ENCODE measurements at regions not wholly inside any gene's neighbourhood (a gene's known extent, or its start where the extent isn't known, plus 50 kb on each side); places are given as distances from the start of the nearest gene placed in this dataset.

DNA sequence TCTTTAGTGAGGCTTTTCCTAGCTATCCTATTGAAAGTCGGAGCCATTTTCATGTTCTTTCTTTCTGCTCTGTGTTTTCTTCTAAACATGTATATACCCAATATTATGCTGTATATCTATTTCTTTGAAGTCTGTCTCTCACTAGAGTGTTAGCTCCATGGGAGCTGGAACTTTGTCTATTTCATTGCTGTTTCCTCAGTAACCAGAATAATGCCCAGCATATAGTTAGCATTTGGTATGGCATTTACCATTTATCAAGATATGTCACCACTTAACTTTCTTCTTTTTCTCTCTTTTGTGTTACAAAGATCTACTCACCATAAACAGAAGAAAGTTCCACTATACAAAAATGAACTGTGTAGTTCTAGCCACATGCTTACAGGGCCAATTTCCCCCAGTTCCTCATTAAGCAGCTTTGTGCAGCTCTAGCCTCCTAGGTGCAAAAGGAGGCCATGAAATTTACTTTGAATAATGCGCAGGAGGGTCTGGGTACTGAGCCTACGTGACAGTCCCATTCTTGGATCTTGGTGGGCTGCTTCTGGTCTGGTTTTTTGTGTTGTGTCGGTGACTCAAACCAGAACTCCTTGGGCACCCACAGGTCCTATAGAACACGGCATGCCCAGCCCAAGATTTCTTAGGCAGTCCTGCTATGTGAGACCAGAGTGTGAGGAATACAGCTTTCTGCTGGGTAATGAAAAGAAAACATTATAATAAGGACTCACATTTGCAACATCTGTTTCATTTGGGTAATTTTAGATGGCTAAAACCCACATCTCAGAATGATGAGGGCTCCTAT is 302.3 kb upstream of the IGFBP7 start:
- no peak overlapping the region for H3K9ac ChIP-seq (ENCODE audit: low read depth, low read length)

DNA sequence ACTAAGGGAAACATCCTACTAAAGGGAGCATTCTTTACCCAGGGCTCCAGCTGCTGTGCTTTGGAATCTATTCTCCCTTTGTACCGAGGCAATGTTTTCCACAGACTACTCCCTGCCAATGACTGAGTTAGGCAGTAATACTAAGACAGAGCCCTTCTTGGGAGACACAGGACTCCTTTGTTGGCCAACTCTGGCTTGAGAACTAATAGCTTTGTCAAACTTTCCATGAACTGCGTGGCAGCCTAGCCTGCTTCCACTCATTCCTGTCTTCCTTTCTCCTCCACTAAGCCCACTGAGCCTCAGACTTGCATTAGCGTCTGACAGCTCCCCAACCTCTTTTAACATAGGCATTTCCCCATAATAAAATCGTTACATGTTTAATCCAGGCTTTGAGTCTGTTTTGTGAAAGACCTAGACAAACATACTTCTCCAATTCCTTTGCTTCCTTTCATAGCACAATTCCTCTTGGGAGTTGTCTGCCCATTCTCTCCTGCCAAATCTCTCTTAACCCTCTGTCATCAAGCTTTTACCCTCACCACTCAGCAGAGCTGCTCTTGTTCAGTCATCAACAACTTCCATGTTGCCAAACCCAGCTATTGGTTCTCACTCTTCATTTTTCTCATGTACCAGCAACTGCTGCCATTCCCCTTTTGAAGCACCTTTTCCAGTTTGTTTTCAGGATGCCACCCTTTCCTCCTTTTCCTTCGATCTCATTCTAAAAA is 300.3 kb upstream of the IGFBP7 start:
- 87% methylated on average over 5 of the region's 5 CpGs for WGBS
- no peaks in the 10 kb centered on the region for H3K27me3 ChIP-seq (ENCODE audit: insufficient read depth, low read length)

More for the DNA sequence above, 302.3 kb upstream of the IGFBP7 start:
- no peak overlapping the region for H3K27ac ChIP-seq (ENCODE audit: low read depth, low read length)
- WGBS = 95% methylated on average over 5 of the region's 5 CpGs
- H3K27me3 ChIP-seq (ENCODE audit: insufficient read depth, low read length) = no peaks in the 10 kb centered on the region
- no peaks in the 10 kb centered on the region for H3K9me3 ChIP-seq (ENCODE audit: insufficient read depth, low read depth, low read length)
- H3K4me1 ChIP-seq (ENCODE audit: insufficient read depth, low read length) = no peaks in the 10 kb centered on the region
- H3K4me3 ChIP-seq (ENCODE audit: low read length) = no peak overlapping the region
- no peaks in the 10 kb centered on the region for H3K36me3 ChIP-seq (ENCODE audit: insufficient read depth, low read length)

DNA sequence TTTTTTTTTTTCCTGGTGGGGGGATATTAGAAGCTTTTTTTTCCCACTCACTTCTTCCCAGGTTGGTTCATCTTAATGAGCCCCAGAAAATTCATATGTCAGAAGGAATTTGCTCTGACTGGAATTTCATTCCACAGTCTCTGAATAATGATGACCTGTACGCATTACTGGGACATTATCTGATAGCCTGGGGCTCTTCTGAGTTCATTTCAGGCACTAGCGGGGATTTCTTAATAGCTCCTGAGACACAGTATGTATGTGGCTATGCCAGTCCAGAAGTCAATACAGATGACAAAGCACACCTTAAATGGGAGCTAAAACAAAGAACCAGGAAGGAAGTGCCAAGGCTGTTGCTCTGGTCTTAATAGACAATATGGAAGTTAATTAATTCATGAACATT is 295.2 kb upstream of the IGFBP7 start:
- Histone ChIP-seq H3K9me3 (ENCODE audit: insufficient read depth, low read depth, low read length) (no peaks in the 10 kb centered on the region), H3K4me3 (ENCODE audit: low read length) (no peak overlapping the region), H3K4me1 (ENCODE audit: insufficient read depth, low read length) (peaks cover 8% of the 10 kb centered on the region), H3K27me3 (ENCODE audit: insufficient read depth, low read length) (no peaks in the 10 kb centered on the region), H3K27ac (ENCODE audit: low read depth, low read length) (no peak overlapping the region), H3K36me3 (ENCODE audit: insufficient read depth, low read length) (no peaks in the 10 kb centered on the region), H3K9ac (ENCODE audit: low read depth, low read length) (no peak overlapping the region)
- WGBS = 83% methylated on average over 2 of the region's 2 CpGs

More for the DNA sequence above, 300.3 kb upstream of the IGFBP7 start:
- no peaks in the 10 kb centered on the region for H3K36me3 ChIP-seq (ENCODE audit: insufficient read depth, low read length)
- H3K27ac ChIP-seq (ENCODE audit: low read depth, low read length) = no peak overlapping the region
- H3K9ac ChIP-seq (ENCODE audit: low read depth, low read length) = no peak overlapping the region
- H3K4me3 ChIP-seq (ENCODE audit: low read length) = no peak overlapping the region
- H3K9me3 ChIP-seq (ENCODE audit: insufficient read depth, low read depth, low read length) = no peaks in the 10 kb centered on the region
- no peaks in the 10 kb centered on the region for H3K4me1 ChIP-seq (ENCODE audit: insufficient read depth, low read length)

DNA sequence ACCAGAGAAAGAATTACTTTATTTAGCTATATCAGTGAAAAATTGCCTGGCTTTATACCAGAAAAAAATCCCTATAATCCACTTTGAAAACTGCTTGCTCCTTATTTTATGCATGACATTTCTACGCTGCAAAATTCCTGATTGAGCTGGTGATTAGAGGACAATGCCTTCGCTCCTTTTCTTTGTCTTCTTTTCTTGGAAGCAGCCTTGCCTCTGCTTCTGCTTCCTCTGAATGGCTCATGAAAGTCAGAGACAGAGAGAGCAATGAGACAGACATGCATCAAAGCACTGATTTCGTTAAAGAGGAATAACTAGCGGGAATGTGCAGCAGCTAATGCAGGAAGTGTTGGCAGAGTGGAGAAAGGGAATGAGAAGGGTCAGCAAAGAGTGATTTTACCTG is 294.3 kb upstream of the IGFBP7 start:
- Histone ChIP-seq H3K4me1 (ENCODE audit: insufficient read depth, low read length) (peaks cover 8% of the 10 kb centered on the region), H3K36me3 (ENCODE audit: insufficient read depth, low read length) (no peaks in the 10 kb centered on the region), H3K9me3 (ENCODE audit: insufficient read depth, low read depth, low read length) (no peaks in the 10 kb centered on the region), H3K9ac (ENCODE audit: low read depth, low read length) (no peak overlapping the region), H3K27ac (ENCODE audit: low read depth, low read length) (no peak overlapping the region), H3K27me3 (ENCODE audit: insufficient read depth, low read length) (no peaks in the 10 kb centered on the region), H3K4me3 (ENCODE audit: low read length) (no peak overlapping the region)
- 76% methylated on average over 4 of the region's 4 CpGs for WGBS

DNA sequence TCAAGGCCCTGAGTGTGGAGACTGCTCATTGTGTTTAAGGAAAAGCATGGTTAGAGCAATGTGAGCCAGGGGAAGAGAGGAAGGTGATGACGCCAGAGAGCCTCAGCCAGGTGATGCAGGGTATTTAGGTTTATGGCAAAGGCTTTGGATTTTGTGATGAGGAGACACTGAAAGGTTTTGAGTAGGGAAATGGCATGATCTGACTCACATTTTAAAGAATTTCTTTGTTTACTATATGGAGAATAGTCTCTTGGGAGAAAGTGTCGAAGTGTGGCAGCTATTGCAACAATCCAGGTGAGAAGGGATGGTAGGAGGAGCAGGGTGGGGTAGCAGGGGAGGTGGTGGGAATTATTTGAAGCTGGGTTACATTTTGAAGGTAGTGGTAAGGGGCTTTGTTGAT is 293.4 kb upstream of the IGFBP7 start:
- WGBS = 93% methylated on average over 2 of the region's 2 CpGs
- Histone ChIP-seq H3K36me3 (ENCODE audit: insufficient read depth, low read length) (no peaks in the 10 kb centered on the region), H3K9ac (ENCODE audit: low read depth, low read length) (no peak overlapping the region), H3K9me3 (ENCODE audit: insufficient read depth, low read depth, low read length) (no peaks in the 10 kb centered on the region), H3K4me3 (ENCODE audit: low read length) (no peak overlapping the region), H3K27me3 (ENCODE audit: insufficient read depth, low read length) (no peaks in the 10 kb centered on the region), H3K4me1 (ENCODE audit: insufficient read depth, low read length) (peaks cover 8% of the 10 kb centered on the region), H3K27ac (ENCODE audit: low read depth, low read length) (no peak overlapping the region)

DNA sequence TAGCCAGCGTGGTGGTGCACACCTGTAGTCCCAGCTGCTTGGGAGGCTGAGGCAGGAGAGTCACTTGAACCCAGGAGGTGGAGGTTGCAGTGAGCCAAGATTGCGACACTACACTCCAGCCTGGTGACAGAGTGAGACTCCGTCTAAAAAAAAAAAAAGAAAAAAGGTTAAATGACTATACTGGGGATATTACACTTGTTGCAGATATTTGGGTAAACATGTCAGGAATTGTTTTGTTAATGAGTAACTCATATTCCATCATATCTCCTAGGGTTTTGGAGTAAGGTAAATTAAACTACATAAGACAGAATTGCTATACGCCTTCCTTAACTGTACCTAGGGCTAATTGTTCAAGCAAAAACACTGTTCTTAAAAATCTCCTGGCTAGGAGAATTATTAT is 291.4 kb upstream of the IGFBP7 start:
- H3K9ac ChIP-seq (ENCODE audit: low read depth, low read length) = no peak overlapping the region
- H3K9me3 ChIP-seq (ENCODE audit: insufficient read depth, low read depth, low read length) = no peaks in the 10 kb centered on the region
- H3K27me3 ChIP-seq (ENCODE audit: insufficient read depth, low read length) = no peaks in the 10 kb centered on the region
- WGBS = 84% methylated on average over 3 of the region's 4 CpGs
- no peaks in the 10 kb centered on the region for H3K36me3 ChIP-seq (ENCODE audit: insufficient read depth, low read length)
- H3K27ac ChIP-seq (ENCODE audit: low read depth, low read length) = no peak overlapping the region
- peaks cover 8% of the 10 kb centered on the region for H3K4me1 ChIP-seq (ENCODE audit: insufficient read depth, low read length)
- no peak overlapping the region for H3K4me3 ChIP-seq (ENCODE audit: low read length)

DNA sequence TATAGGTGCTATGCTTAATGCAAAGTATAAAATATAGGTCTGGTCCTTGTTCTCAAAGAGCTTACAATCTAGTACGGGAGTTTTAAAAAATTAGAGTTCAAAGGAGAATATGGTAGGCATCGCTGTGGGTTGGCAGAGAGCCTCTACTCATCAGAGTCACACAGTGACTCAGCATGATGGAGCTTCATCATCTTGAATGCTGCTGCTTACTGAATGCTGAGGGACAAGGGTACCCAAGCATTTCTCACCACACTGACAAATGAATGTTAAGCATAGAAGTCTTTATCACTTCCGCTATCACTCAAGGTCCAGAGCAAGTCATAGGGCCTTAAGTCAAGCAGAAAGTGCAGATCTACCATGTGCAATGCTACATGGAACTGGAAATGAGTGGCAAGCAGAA is 268.6 kb upstream of the IGFBP7 start:
- 92% methylated on average over 3 of the region's 3 CpGs for WGBS
- peaks cover 17% of the 10 kb centered on the region for H3K9me3 ChIP-seq (ENCODE audit: insufficient read depth, low read depth, low read length)
- H3K36me3 ChIP-seq (ENCODE audit: insufficient read depth, low read length) = no peaks in the 10 kb centered on the region
- 0 out of 2 replicates have a peak, but pooled peaks cover 6% of the 10 kb centered on the region for H3K4me1 ChIP-seq (ENCODE audit: insufficient read depth, low read length)
- H3K27ac ChIP-seq (ENCODE audit: low read depth, low read length) = no peak overlapping the region
- no peak overlapping the region for H3K9ac ChIP-seq (ENCODE audit: low read depth, low read length)
- no peak overlapping the region for H3K4me3 ChIP-seq (ENCODE audit: low read length)
- no peaks in the 10 kb centered on the region for H3K27me3 ChIP-seq (ENCODE audit: insufficient read depth, low read length)

DNA sequence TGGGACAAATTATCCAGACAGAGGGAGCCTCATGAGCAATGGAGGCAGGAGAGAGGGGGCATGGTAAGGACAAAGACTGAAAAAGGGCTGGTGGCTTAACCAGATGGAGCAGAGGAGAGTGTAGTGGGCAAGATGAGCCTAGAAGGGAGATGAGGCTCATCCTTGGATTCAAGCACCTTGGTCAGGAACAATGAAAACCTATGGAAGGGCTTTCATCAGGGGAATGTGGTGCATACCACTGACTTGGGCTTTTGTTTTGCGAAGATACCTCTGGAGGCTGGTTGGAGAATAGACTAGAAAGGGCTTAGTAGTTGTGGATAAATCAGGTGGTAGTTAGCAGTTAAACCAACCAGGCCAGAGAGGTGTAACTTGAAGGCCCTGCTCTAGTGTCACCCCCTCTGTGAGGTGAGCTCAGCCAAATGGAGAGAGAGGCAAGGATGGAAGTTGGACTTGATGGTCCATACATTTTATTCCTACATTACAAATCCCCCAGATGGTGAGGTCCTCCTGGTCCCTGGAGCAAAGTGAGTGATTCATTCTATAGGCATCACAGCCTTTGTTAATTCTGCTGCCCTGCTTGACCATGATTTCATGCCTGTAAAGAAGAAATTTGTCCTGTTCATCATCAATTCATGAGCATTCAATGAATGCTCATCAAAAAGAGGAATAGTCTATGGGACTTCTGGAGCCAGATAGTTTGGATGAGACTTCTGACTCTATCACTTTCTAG is 264.8 kb upstream of the IGFBP7 start:
- H3K4me1 ChIP-seq (ENCODE audit: insufficient read depth, low read length) = 0 out of 2 replicates have a peak, but pooled peaks cover 6% of the 10 kb centered on the region
- WGBS = 91% methylated on average over 1 of the region's 1 CpG

DNA sequence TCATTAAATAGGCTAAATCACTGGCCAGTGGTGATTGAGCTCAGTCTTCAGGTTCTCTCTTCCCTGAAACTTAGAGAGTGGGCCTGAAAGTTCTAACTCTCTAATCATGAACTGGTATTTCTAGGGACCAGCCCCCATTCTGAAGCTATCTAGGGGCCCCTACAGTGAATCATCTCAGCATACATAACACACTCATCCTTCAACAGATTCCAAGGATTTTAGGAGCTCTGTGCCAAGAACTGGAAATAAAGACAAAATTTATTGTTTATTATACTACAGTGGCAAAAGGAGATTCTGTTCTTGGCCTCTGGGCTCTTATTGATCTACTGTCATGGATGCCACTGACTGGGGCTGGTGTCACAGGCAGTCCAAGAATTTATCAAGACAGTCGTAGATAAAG is 263.8 kb upstream of the IGFBP7 start:
- 91% methylated on average over 1 of the region's 1 CpG for WGBS
- Histone ChIP-seq H3K36me3 (ENCODE audit: insufficient read depth, low read length) (no peaks in the 10 kb centered on the region), H3K9me3 (ENCODE audit: insufficient read depth, low read depth, low read length) (peaks cover 6% of the 10 kb centered on the region; the same call in 1 of the 2 replicates), H3K4me1 (ENCODE audit: insufficient read depth, low read length) (0 out of 2 replicates have a peak, but pooled peaks cover 6% of the 10 kb centered on the region), H3K9ac (ENCODE audit: low read depth, low read length) (no peak overlapping the region), H3K4me3 (ENCODE audit: low read length) (no peak overlapping the region), H3K27me3 (ENCODE audit: insufficient read depth, low read length) (no peaks in the 10 kb centered on the region), H3K27ac (ENCODE audit: low read depth, low read length) (no peak overlapping the region)

More for the DNA sequence above, 264.8 kb upstream of the IGFBP7 start:
- Histone ChIP-seq H3K9me3 (ENCODE audit: insufficient read depth, low read depth, low read length) (peaks cover 6% of the 10 kb centered on the region; the same call in 1 of the 2 replicates), H3K9ac (ENCODE audit: low read depth, low read length) (no peak overlapping the region), H3K36me3 (ENCODE audit: insufficient read depth, low read length) (no peaks in the 10 kb centered on the region), H3K27ac (ENCODE audit: low read depth, low read length) (no peak overlapping the region), H3K27me3 (ENCODE audit: insufficient read depth, low read length) (no peaks in the 10 kb centered on the region), H3K4me3 (ENCODE audit: low read length) (no peak overlapping the region)

DNA sequence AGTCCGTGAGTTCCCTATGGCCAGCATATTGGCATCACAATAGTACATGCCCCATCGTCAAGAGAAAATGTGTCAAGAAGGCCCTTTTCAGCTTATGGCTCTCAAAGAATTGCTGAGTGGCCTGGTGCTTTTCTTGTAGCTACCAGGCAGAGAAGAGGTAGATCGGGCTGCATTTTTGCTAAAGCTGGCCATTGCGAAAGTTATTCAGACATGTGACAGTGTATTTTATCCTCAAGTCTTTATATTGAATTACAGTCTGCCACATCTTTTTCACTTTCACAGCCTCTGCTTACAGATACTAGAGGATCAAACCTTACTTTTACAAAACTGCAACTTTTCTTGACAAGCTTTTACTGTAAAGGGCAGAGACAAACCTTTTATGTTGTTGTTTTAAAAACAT is 261.5 kb upstream of the IGFBP7 start:
- Histone ChIP-seq H3K36me3 (ENCODE audit: insufficient read depth, low read length) (no peaks in the 10 kb centered on the region), H3K4me3 (ENCODE audit: low read length) (no peak overlapping the region), H3K27ac (ENCODE audit: low read depth, low read length) (no peak overlapping the region), H3K27me3 (ENCODE audit: insufficient read depth, low read length) (no peaks in the 10 kb centered on the region), H3K9ac (ENCODE audit: low read depth, low read length) (no peak overlapping the region), H3K4me1 (ENCODE audit: insufficient read depth, low read length) (0 out of 2 replicates have a peak, but pooled peaks cover 6% of the 10 kb centered on the region), H3K9me3 (ENCODE audit: insufficient read depth, low read depth, low read length) (peaks cover 6% of the 10 kb centered on the region; the same call in 1 of the 2 replicates)
- WGBS = 83% methylated on average over 4 of the region's 4 CpGs

DNA sequence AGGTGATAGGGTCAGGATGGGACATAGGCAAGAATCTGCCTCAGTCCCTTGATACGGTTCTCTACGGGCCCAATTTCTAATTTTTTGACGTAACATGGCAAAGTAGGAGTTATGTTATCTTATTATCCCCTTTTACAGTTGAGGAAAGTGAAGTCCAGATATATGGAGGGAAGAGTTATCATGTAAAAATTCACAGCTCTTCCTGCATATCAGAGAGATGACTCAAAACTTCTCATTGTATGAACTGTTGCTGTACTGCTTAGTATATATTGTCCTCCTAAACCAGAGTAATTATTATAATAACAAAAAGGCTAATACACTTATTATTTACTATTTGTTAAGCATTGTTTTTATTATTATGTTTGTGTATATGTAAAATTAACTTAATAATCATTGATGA is 260.5 kb upstream of the IGFBP7 start:
- 90% methylated on average over 3 of the region's 3 CpGs for WGBS
- Histone ChIP-seq H3K27me3 (ENCODE audit: insufficient read depth, low read length) (no peaks in the 10 kb centered on the region), H3K4me3 (ENCODE audit: low read length) (no peak overlapping the region), H3K9me3 (ENCODE audit: insufficient read depth, low read depth, low read length) (peaks cover 6% of the 10 kb centered on the region; the same call in 1 of the 2 replicates), H3K4me1 (ENCODE audit: insufficient read depth, low read length) (0 out of 2 replicates have a peak, but pooled peaks cover 6% of the 10 kb centered on the region), H3K27ac (ENCODE audit: low read depth, low read length) (no peak overlapping the region), H3K36me3 (ENCODE audit: insufficient read depth, low read length) (no peaks in the 10 kb centered on the region), H3K9ac (ENCODE audit: low read depth, low read length) (no peak overlapping the region)

All from HUES64 (cell line).